UCSD-AML1 (cell line): ENCODE measurements at regions not wholly inside any gene's neighbourhood (a gene's known extent, or its start where the extent isn't known, plus 50 kb on each side); places are given as distances from the start of the nearest gene placed in this dataset.
A peak's percentile ranks its signal among the peaks of the same experiment; 100 is the strongest.

Experiments
- DNase-seq: peaks from one replicate; lab custom pipeline; 2025; ENCODE audit not compliant: unreplicated experiment; lab: John Stamatoyannopoulos, UW

- DNase-seq, result no peak
These were observed 55.5 kb upstream of the SLC8A1 start for GRCh38 chr2:40507432-40507831.

- DNase-seq, result no peak
These were observed 58.4 kb upstream of the SLC8A1 start for GRCh38 chr2:40510304-40510703.

- DNase-seq, result no peak
These were observed 59.8 kb upstream of the SLC8A1 start for GRCh38 chr2:40511661-40512213.

GRCh38 chr2:40512256-40512655 lies 60.4 kb upstream of the SLC8A1 start:
- DNase-seq, result no peak

GRCh38 chr2:40513201-40513600 lies 61.3 kb upstream of the SLC8A1 start:
- no peak for DNase-seq

- no peak for DNase-seq
These were observed 64.7 kb upstream of the SLC8A1 start for GRCh38 chr2:40516604-40517003.

GRCh38 chr2:40528564-40528963 lies 76.7 kb upstream of the SLC8A1 start:
- no peak for DNase-seq

- no peak for DNase-seq
These were observed 79.5 kb upstream of the SLC8A1 start for GRCh38 chr2:40531359-40531758.

GRCh38 chr2:40534528-40534927 lies 82.6 kb upstream of the SLC8A1 start:
- no peak for DNase-seq

- DNase-seq, result no peak
These were observed 84.1 kb upstream of the SLC8A1 start for GRCh38 chr2:40535972-40536371.

- no peak for DNase-seq
These were observed 88.1 kb upstream of the SLC8A1 start for GRCh38 chr2:40540026-40540425.

GRCh38 chr2:40543381-40543780 lies 91.5 kb upstream of the SLC8A1 start:
- no peak for DNase-seq

- DNase-seq, result no peak
These were observed 92.2 kb upstream of the SLC8A1 start for GRCh38 chr2:40544072-40544471.

GRCh38 chr2:40545645-40546044 lies 93.8 kb upstream of the SLC8A1 start:
- DNase-seq, result no peak

GRCh38 chr2:40546439-40547191 lies 94.7 kb upstream of the SLC8A1 start:
- DNase-seq, result no peak

- DNase-seq, result no peak
These were observed 96.6 kb upstream of the SLC8A1 start for GRCh38 chr2:40548521-40548920.

- DNase-seq, result no peak
These were observed 98.2 kb upstream of the SLC8A1 start for GRCh38 chr2:40550085-40550484.

- DNase-seq, result no peak
These were observed 99.2 kb upstream of the SLC8A1 start for GRCh38 chr2:40551081-40551480.

GRCh38 chr2:40554665-40555294 lies 102.9 kb upstream of the SLC8A1 start:
- DNase-seq, result peak; percentile 33

- no peak for DNase-seq
These were observed 104.4 kb upstream of the SLC8A1 start for GRCh38 chr2:40556293-40556692.

GRCh38 chr2:40556739-40557138 lies 104.8 kb upstream of the SLC8A1 start:
- DNase-seq, result no peak

- DNase-seq, result no peak
These were observed 106.9 kb upstream of the SLC8A1 start for GRCh38 chr2:40558761-40559160.
